Stimulated activated memory B cell treated with anti-CD40 and anti-IgM and Interleukin-4, amounts not matched to agents 10 μg/mL and 1 μg/mL and 100 μg/mL, for 72 hours (primary cell): ENCODE measurements at regions not wholly inside any gene's neighbourhood (a gene's known extent, or its start where the extent isn't known, plus 50 kb on each side); places are given as distances from the start of the nearest gene placed in this dataset.

Experiments
- ATAC-seq: fragments of 150-1000 bp; cut with Tn5 transposase; 2 replicates; pipeline ENCODE4 v1.10.0; 2021
- H3K27ac Mint-ChIP-seq: one replicate; pipeline ENCODE4 v1.8.0; 2022; ENCODE audit warnings: mild to moderate bottlenecking, mixed read lengths
- H3K27me3 Mint-ChIP-seq: one replicate; pipeline ENCODE4 v1.8.0; 2022; ENCODE audit warnings: mixed read lengths
- H3K36me3 Mint-ChIP-seq: one replicate; pipeline ENCODE4 v1.8.0; 2022; ENCODE audit warnings: mixed read lengths
- H3K4me1 Mint-ChIP-seq: one replicate; pipeline ENCODE4 v1.8.0; 2022; ENCODE audit warnings: mixed read lengths
- H3K4me3 Mint-ChIP-seq: one replicate; pipeline ENCODE4 v1.8.0; 2022; ENCODE audit warnings: mild to moderate bottlenecking, moderate library complexity, mixed read lengths
- H3K9me3 Mint-ChIP-seq: one replicate; pipeline ENCODE4 v1.8.0; 2022; ENCODE audit warnings: mixed read lengths

- Mint-ChIP-seq H3K27me3 (no peaks in the 10 kb centered on the region), H3K36me3 (no peaks in the 10 kb centered on the region), H3K4me3 (no peak overlapping the region), H3K9me3 (no peaks in the 10 kb centered on the region), H3K4me1 (peaks cover 85% of the 10 kb centered on the region), H3K27ac (peak overlapping the region; percentile 96)
- no peak for ATAC-seq
Observed at GRCh38 chr2:60368456-60368855, 185.0 kb downstream of the BCL11A start.

- Mint-ChIP-seq H3K9me3 (peaks cover 7% of the 10 kb centered on the region), H3K4me3 (no peak overlapping the region), H3K4me1 (peaks cover 96% of the 10 kb centered on the region), H3K36me3 (peaks cover 12% of the 10 kb centered on the region), H3K27me3 (no peaks in the 10 kb centered on the region), H3K27ac (peak overlapping the region; percentile 96)
- ATAC-seq = peak; percentile 72
Observed at GRCh38 chr2:60366135-60366712, 187.2 kb downstream of the BCL11A start.

GRCh38 chr2:60365556-60365955 lies 187.9 kb downstream of the BCL11A start:
- Mint-ChIP-seq H3K4me1 (peaks cover 92% of the 10 kb centered on the region), H3K27ac (peak overlapping the region; percentile 96), H3K36me3 (peaks cover 12% of the 10 kb centered on the region)

GRCh38 chr2:60364491-60364890 lies 189.0 kb downstream of the BCL11A start:
- H3K4me3 Mint-ChIP-seq = no peak overlapping the region
- H3K27ac Mint-ChIP-seq = peak overlapping the region; percentile 96
- ATAC-seq = no peak
- peaks cover 92% of the 10 kb centered on the region for H3K4me1 Mint-ChIP-seq
- H3K9me3 Mint-ChIP-seq = peaks cover 7% of the 10 kb centered on the region
- peaks cover 12% of the 10 kb centered on the region for H3K36me3 Mint-ChIP-seq
- no peaks in the 10 kb centered on the region for H3K27me3 Mint-ChIP-seq

More at GRCh38 chr2:60365556-60365955, 187.9 kb downstream of the BCL11A start:
- H3K4me3 Mint-ChIP-seq = no peak overlapping the region
- ATAC-seq = no peak
- H3K9me3 Mint-ChIP-seq = peaks cover 7% of the 10 kb centered on the region
- no peaks in the 10 kb centered on the region for H3K27me3 Mint-ChIP-seq

GRCh38 chr2:60361498-60361897 lies 192.0 kb downstream of the BCL11A start:
- Mint-ChIP-seq H3K4me1 (peaks cover 92% of the 10 kb centered on the region), H3K27ac (peak overlapping the region; percentile 96)
- no peak for ATAC-seq

GRCh38 chr2:60359569-60359968 lies 193.9 kb downstream of the BCL11A start:
- Mint-ChIP-seq H3K36me3 (peaks cover 12% of the 10 kb centered on the region), H3K27ac (peak overlapping the region; percentile 96), H3K27me3 (no peaks in the 10 kb centered on the region), H3K4me1 (peaks cover 91% of the 10 kb centered on the region), H3K9me3 (peaks cover 7% of the 10 kb centered on the region), H3K4me3 (no peak overlapping the region)
- ATAC-seq = no peak

More at GRCh38 chr2:60361498-60361897, 192.0 kb downstream of the BCL11A start:
- Mint-ChIP-seq H3K36me3 (peaks cover 12% of the 10 kb centered on the region), H3K9me3 (peaks cover 7% of the 10 kb centered on the region), H3K27me3 (no peaks in the 10 kb centered on the region), H3K4me3 (no peak overlapping the region)

GRCh38 chr2:60358476-60358875 lies 195.0 kb downstream of the BCL11A start:
- Mint-ChIP-seq H3K4me3 (no peak overlapping the region), H3K4me1 (peaks cover 91% of the 10 kb centered on the region), H3K27ac (peak overlapping the region; percentile 96), H3K9me3 (peaks cover 7% of the 10 kb centered on the region), H3K27me3 (no peaks in the 10 kb centered on the region), H3K36me3 (peaks cover 12% of the 10 kb centered on the region)
- no peak for ATAC-seq

- Mint-ChIP-seq H3K27me3 (no peaks in the 10 kb centered on the region), H3K27ac (peak overlapping the region; percentile 96), H3K4me1 (peaks cover 91% of the 10 kb centered on the region), H3K9me3 (peaks cover 7% of the 10 kb centered on the region), H3K4me3 (no peak overlapping the region), H3K36me3 (peaks cover 12% of the 10 kb centered on the region)
- ATAC-seq = no peak
Observed at GRCh38 chr2:60357996-60358395, 195.5 kb downstream of the BCL11A start.

GRCh38 chr2:60356346-60356745 lies 197.1 kb downstream of the BCL11A start:
- H3K27ac Mint-ChIP-seq = peak overlapping the region; percentile 96

GRCh38 chr2:60355849-60356261 lies 197.6 kb downstream of the BCL11A start:
- H3K27me3 Mint-ChIP-seq = no peaks in the 10 kb centered on the region
- H3K36me3 Mint-ChIP-seq = no peaks in the 10 kb centered on the region
- H3K27ac Mint-ChIP-seq = peak overlapping the region; percentile 96
- peak overlapping the region; percentile 60 for H3K4me3 Mint-ChIP-seq
- ATAC-seq = peak; percentile 28
- H3K9me3 Mint-ChIP-seq = no peaks in the 10 kb centered on the region
- H3K4me1 Mint-ChIP-seq = peaks cover 93% of the 10 kb centered on the region

More at GRCh38 chr2:60356346-60356745, 197.1 kb downstream of the BCL11A start:
- Mint-ChIP-seq H3K27me3 (no peaks in the 10 kb centered on the region), H3K36me3 (peaks cover under 1% of the 10 kb centered on the region), H3K4me1 (peaks cover 91% of the 10 kb centered on the region), H3K4me3 (peak overlapping the region; percentile 60), H3K9me3 (no peaks in the 10 kb centered on the region)
- no peak for ATAC-seq

GRCh38 chr2:60354713-60355112 lies 198.7 kb downstream of the BCL11A start:
- no peak for ATAC-seq
- Mint-ChIP-seq H3K27me3 (no peaks in the 10 kb centered on the region), H3K36me3 (peaks cover 5% of the 10 kb centered on the region), H3K4me1 (peaks cover 94% of the 10 kb centered on the region), H3K27ac (peak overlapping the region; percentile 96), H3K4me3 (peak overlapping the region; percentile 41), H3K9me3 (no peaks in the 10 kb centered on the region)

- H3K4me3 Mint-ChIP-seq = peak overlapping the region; percentile 14
- ATAC-seq = peak; percentile 61
Observed at GRCh38 chr2:60353863-60354262, 199.6 kb downstream of the BCL11A start.

GRCh38 chr2:60353406-60353800 lies 200.1 kb downstream of the BCL11A start:
- H3K27me3 Mint-ChIP-seq = no peaks in the 10 kb centered on the region
- no peaks in the 10 kb centered on the region for H3K9me3 Mint-ChIP-seq
- H3K36me3 Mint-ChIP-seq = peaks cover 7% of the 10 kb centered on the region
- no peak for ATAC-seq
- peak overlapping the region; percentile 96 for H3K27ac Mint-ChIP-seq
- H3K4me1 Mint-ChIP-seq = peaks cover 91% of the 10 kb centered on the region
- H3K4me3 Mint-ChIP-seq = peak overlapping the region; percentile 51

More at GRCh38 chr2:60353863-60354262, 199.6 kb downstream of the BCL11A start:
- Mint-ChIP-seq H3K9me3 (no peaks in the 10 kb centered on the region), H3K27me3 (no peaks in the 10 kb centered on the region), H3K4me1 (peaks cover 94% of the 10 kb centered on the region), H3K27ac (peak overlapping the region; percentile 96), H3K36me3 (peaks cover 7% of the 10 kb centered on the region)

- H3K9me3 Mint-ChIP-seq = no peaks in the 10 kb centered on the region
- no peaks in the 10 kb centered on the region for H3K27me3 Mint-ChIP-seq
- peaks cover 7% of the 10 kb centered on the region for H3K36me3 Mint-ChIP-seq
- peak overlapping the region; percentile 96 for H3K27ac Mint-ChIP-seq
- H3K4me1 Mint-ChIP-seq = peaks cover 91% of the 10 kb centered on the region
- peak; percentile 67 for ATAC-seq
- peak overlapping the region; percentile 51 for H3K4me3 Mint-ChIP-seq
Observed at GRCh38 chr2:60352491-60353405, 200.7 kb downstream of the BCL11A start.

GRCh38 chr2:60351802-60352201 lies 201.7 kb downstream of the BCL11A start:
- no peaks in the 10 kb centered on the region for H3K27me3 Mint-ChIP-seq
- H3K4me3 Mint-ChIP-seq = peak overlapping the region; percentile 34
- ATAC-seq = peak; percentile 63
- peaks cover 92% of the 10 kb centered on the region for H3K4me1 Mint-ChIP-seq
- no peaks in the 10 kb centered on the region for H3K9me3 Mint-ChIP-seq
- H3K27ac Mint-ChIP-seq = peak overlapping the region; percentile 96
- peaks cover 7% of the 10 kb centered on the region for H3K36me3 Mint-ChIP-seq
